ENCODE measurements at regions not wholly inside any gene's neighbourhood (a gene's known extent, or its start where the extent isn't known, plus 50 kb on each side); places are given as distances from the start of the nearest gene placed in this dataset.
A peak's percentile ranks its signal among the peaks of the same experiment; 100 is the strongest.

DNA sequence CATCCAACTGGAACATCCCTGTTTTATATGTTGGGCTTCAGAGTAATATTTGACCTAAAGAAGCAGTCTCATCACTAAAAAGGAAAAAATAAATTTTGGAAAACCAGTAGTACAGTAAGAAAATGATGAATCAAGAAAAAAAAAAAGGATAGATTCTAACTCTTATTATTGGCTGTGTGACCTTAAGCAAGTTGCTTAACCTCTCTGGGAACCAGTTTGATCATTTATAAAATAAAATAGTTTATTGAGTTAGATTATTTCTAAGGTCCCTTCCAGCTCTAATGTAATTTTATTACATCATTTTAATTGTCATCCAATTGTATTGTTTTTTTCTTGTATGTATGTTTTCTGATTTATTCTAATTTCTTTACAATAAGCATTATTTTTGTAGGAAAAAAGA, 127.0 kb downstream of the PRELID2 start:
- DNase-seq (ENCODE audit: low read depth), result no peak
- H3K4me3 ChIP-seq (ENCODE audit: low read depth, low read length), result no peak overlapping the region
- TF ChIP-seq, protein P1, sequence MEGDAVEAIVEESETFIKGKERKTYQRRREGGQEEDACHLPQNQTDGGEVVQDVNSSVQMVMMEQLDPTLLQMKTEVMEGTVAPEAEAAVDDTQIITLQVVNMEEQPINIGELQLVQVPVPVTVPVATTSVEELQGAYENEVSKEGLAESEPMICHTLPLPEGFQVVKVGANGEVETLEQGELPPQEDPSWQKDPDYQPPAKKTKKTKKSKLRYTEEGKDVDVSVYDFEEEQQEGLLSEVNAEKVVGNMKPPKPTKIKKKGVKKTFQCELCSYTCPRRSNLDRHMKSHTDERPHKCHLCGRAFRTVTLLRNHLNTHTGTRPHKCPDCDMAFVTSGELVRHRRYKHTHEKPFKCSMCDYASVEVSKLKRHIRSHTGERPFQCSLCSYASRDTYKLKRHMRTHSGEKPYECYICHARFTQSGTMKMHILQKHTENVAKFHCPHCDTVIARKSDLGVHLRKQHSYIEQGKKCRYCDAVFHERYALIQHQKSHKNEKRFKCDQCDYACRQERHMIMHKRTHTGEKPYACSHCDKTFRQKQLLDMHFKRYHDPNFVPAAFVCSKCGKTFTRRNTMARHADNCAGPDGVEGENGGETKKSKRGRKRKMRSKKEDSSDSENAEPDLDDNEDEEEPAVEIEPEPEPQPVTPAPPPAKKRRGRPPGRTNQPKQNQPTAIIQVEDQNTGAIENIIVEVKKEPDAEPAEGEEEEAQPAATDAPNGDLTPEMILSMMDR (conservative IDR thresholded peaks at IDR 0.05; ENCODE audit: low read depth, low read length), result no peak

GRCh38 chr5:145704724-145705123, 130.4 kb downstream of the PRELID2 start:
- DNase-seq (ENCODE audit: low read depth), result no peak
- H3K4me3 ChIP-seq (ENCODE audit: low read depth, low read length), result no peak overlapping the region
- TF ChIP-seq, protein P1 (conservative IDR thresholded peaks at IDR 0.05; ENCODE audit: low read depth, low read length), result no peak

DNA sequence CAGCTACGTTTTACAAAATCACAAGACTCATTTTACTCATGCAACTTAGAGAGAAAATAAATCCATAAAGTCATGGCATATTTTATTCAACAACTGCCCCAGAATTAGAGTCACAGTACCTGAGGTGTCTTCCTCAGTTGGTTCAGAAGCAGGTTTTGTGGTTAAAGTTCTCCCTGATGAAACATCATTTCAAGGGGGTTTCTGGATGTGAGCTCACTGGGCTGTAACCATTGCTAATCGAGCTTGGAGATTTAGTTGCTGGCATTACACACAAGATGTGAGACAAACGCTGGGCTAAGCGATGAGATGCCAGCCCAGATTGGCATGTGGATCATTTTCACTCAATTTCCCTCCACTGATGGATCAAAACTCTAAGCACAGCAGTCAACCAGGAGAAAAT, 131.3 kb downstream of the PRELID2 start:
- TF ChIP-seq, protein P1 (conservative IDR thresholded peaks at IDR 0.05; ENCODE audit: low read depth, low read length), result no peak
- no peak overlapping the region for H3K4me3 ChIP-seq (ENCODE audit: low read depth, low read length)
- DNase-seq (ENCODE audit: low read depth), result no peak

DNA sequence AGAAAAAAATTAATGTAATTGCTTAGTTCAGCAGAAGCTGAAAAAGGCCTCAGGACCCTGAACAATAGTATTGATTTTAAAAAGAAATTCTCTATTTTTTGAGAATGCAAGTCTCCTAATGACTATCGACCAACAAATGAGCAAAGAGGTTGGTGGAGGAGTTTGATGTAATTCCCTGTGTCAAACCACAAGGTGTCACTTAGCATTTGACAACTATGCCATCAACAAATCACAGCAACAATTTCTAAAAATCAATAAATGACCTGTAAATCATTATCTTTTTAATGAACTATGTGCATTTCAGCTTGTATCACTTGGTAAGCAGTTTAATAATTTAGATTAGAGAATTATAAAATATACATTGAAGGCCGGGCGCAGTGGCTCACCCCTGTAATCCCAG, 133.7 kb downstream of the PRELID2 start:
- DNase-seq (ENCODE audit: low read depth), result no peak
- H3K4me3 ChIP-seq (ENCODE audit: low read depth, low read length), result no peak overlapping the region
- TF ChIP-seq, protein P1 (conservative IDR thresholded peaks at IDR 0.05; ENCODE audit: low read depth, low read length), result peak; percentile 7

DNA sequence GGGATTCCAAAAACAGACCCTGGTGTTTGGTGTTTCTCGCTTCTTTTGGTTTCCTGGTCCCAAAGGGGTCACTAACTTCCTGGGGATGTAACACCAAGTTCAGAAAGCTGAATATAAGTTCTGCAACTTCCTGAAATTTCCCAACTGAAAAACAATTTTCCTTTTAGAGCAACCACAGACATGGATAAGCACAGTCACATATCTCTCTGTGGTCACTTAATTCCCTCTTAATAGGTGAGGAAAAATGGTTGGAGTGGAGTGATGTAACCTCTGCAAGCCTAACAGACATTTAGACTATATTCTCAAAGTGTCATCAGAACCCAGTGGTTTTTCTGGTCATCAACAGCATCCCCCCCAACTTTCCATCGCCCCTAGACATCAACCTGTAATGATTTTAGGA, 135.3 kb downstream of the PRELID2 start:
- DNase-seq (ENCODE audit: low read depth), result no peak
- TF ChIP-seq, protein P1 (conservative IDR thresholded peaks at IDR 0.05; ENCODE audit: low read depth, low read length), result no peak
- H3K4me3 ChIP-seq (ENCODE audit: low read depth, low read length), result no peak overlapping the region

DNA sequence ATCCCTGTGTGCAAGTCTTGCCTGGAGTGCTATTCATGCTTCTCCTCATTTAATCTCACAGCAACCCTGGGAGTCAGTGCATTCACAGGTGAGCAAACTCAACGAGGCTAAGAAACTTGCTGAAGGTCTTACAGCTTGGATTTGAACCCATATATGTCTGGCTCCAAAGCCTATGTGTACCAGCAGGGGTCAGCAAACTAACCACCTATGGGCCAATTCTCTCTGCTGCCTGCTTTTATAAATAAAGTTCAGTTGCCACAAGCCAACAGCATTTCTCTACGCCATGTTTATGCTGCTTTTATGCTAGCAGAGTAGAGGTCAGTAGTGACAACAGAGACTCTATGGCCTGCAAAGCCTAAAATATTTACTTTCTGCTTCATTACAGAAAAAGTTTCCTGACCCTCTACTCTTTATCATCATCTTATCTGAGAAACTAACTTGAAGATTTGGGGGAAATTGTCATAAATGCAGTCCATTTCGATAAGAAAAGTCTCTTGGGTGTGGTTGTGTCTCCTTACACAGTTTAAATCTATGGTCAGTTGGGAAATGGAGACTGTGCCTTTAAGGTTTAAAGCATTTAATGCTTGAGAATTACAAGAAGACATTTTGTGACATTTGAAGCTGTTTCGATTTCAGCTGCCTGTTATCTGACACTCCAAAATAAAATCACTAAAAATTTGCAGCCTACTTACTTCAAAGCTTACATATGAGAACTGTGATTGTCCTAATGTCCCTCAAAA, 137.7 kb downstream of the PRELID2 start:
- TF ChIP-seq, protein P1 (conservative IDR thresholded peaks at IDR 0.05; ENCODE audit: low read depth, low read length), result peak; percentile 83
- peak; percentile 87 for DNase-seq (ENCODE audit: low read depth)
- no peak overlapping the region for H3K4me3 ChIP-seq (ENCODE audit: low read depth, low read length)

GRCh38 chr5:145689235-145689634, 145.9 kb downstream of the PRELID2 start:
- TF ChIP-seq, protein P1 (conservative IDR thresholded peaks at IDR 0.05; ENCODE audit: low read depth, low read length), result no peak
- DNase-seq (ENCODE audit: low read depth), result no peak

More at GRCh38 chr5:145689235-145689634, 145.9 kb downstream of the PRELID2 start:
- no peak overlapping the region for H3K4me3 ChIP-seq (ENCODE audit: low read depth, low read length)

All from choroid plexus epithelial cell (primary cell).